SK-N-SH (cell line): ENCODE measurements at regions not wholly inside any gene's neighbourhood (a gene's known extent, or its start where the extent isn't known, plus 50 kb on each side); places are given as distances from the start of the nearest gene placed in this dataset.

ENCODE experiments used
- CTCF ChIP-seq: fragments of 200-600 bp; sonication (generic); IDR thresholded peaks from 2 replicates; pipeline ENCODE4 v1.6.1; 2017; ENCODE audit warnings: antibody characterized with exemption, mild to moderate bottlenecking, moderate library complexity
- ELF1 ChIP-seq: IDR thresholded peaks from 2 replicates; pipeline ENCODE4 v1.4.0; 2012
- EP300 ChIP-seq, 2 experiments: IDR thresholded peaks; 2 replicates each; pipeline versions ENCODE4 v1.4.0 to v1.6.1; 2012; ENCODE audit warnings: borderline replicate concordance in 1 of 2, low read depth in 1 of 2, low read length in 1 of 2
- FOXJ3 ChIP-seq: sonication (generic); formaldehyde crosslinking; IDR thresholded peaks from 2 replicates; pipeline ENCODE4 v1.5.1; 2020; ENCODE audit warnings: mild to moderate bottlenecking, missing genetic modification reagents
- GATA2 ChIP-seq: sonication (generic); formaldehyde crosslinking; IDR thresholded peaks from 2 replicates; pipeline ENCODE4 v1.5.0; 2020; ENCODE audit warnings: mild to moderate bottlenecking, missing genetic modification reagents
- POLR2AphosphoS5 ChIP-seq: IDR thresholded peaks from 2 replicates; pipeline ENCODE4 v1.6.1; 2012; ENCODE audit warnings: low read depth, low read length
- RAD21 ChIP-seq: IDR thresholded peaks from 2 replicates; pipeline ENCODE4 v1.6.1; 2012; ENCODE audit warnings: mild to moderate bottlenecking, low read length
- RCOR1 ChIP-seq: fragments of 150-350 bp; IDR thresholded peaks from 2 replicates; pipeline ENCODE4 v1.6.1; 2017; ENCODE audit warnings: antibody characterized with exemption, low read length
- REST ChIP-seq: IDR thresholded peaks from 2 replicates; pipeline ENCODE4 v1.6.1; 2012; ENCODE audit warnings: mild to moderate bottlenecking, low read depth, low read length, moderate library complexity
- RXRA ChIP-seq: IDR thresholded peaks from 2 replicates; pipeline ENCODE4 v1.4.0; 2012; ENCODE audit warnings: low read depth, mild to moderate bottlenecking, borderline replicate concordance
- TAF1 ChIP-seq: IDR thresholded peaks from 2 replicates; pipeline ENCODE4 v1.6.1; 2012; ENCODE audit warnings: low read depth, mild to moderate bottlenecking, low read length, moderate library complexity, borderline replicate concordance
- TCF12 ChIP-seq: IDR thresholded peaks from 2 replicates; pipeline ENCODE4 v1.4.0; 2012
- TF ChIP-seq, protein P1 (sequence below): IDR thresholded peaks from 2 replicates; pipeline ENCODE4 v1.4.0; 2012; ENCODE audit warnings: low read depth

DNA sequence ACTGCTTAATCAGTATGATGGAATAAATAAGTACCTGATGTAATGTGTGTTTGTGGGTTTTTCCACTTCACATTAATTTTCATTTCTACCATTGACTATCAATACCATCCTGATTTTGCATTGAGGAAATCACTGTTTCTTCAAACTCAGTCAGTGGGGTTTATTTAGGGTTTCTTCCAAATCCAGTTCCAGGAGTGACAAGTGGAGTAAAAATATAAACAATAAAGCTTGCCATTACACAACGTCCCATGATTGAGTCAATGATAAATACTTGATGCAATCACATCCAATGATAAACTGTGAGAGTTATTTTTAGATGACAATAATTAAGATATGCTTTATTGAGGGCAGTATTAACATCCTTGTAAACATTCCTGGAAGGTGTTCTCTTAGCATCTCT lies 1037.4 kb upstream of the GJE1 start:
- no peak for TF ChIP-seq RAD21
- no peak for TF ChIP-seq REST
- no peak for TF ChIP-seq CTCF
- no peak for TF ChIP-seq ELF1
- no peak for TF ChIP-seq POLR2AphosphoS5
- TF ChIP-seq FOXJ3 (CRISPR knock-in tag): no peak
- no peak for TF ChIP-seq TCF12
- TF ChIP-seq, protein P1, sequence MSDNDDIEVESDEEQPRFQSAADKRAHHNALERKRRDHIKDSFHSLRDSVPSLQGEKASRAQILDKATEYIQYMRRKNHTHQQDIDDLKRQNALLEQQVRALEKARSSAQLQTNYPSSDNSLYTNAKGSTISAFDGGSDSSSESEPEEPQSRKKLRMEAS: no peak
- TF ChIP-seq EP300 (IDR thresholded peaks at IDR 0.05; ENCODE audit: borderline replicate concordance in 1 of 2, low read depth in 1 of 2, low read length in 1 of 2): no peak
- no peak for TF ChIP-seq TAF1
- no peak for TF ChIP-seq GATA2 (CRISPR knock-in tag)
- TF ChIP-seq RCOR1: no peak
- no peak for TF ChIP-seq RXRA
